Mesothelial cell of epicardium (in vitro differentiated cells): ENCODE measurements at regions not wholly inside any gene's neighbourhood (a gene's known extent, or its start where the extent isn't known, plus 50 kb on each side); places are given as distances from the start of the nearest gene placed in this dataset.
A peak's percentile ranks its signal among the peaks of the same experiment; 100 is the strongest.

ENCODE experiments used
- DNase-seq, 2 experiments: peaks; one replicate each; pipeline ENCODE4 v3.0.0; 2021; ENCODE audit warnings: low spot score in 2 of 2; ENCODE audit not compliant: unreplicated experiment in 2 of 2
- H3K27ac Mint-ChIP-seq: 2 replicates; pipeline ENCODE4 v1.8.0; 2021; ENCODE audit warnings: mixed read lengths
- H3K27me3 Mint-ChIP-seq: 2 replicates; pipeline ENCODE4 v1.8.0; 2021; ENCODE audit warnings: low read depth, mixed read lengths
- H3K36me3 Mint-ChIP-seq: 2 replicates; pipeline ENCODE4 v1.8.0; 2021; ENCODE audit warnings: mixed read lengths
- H3K4me1 Mint-ChIP-seq: 2 replicates; pipeline ENCODE4 v1.8.0; 2021; ENCODE audit warnings: mixed read lengths
- H3K4me3 Mint-ChIP-seq: 2 replicates; pipeline ENCODE4 v1.8.0; 2021; ENCODE audit warnings: mild to moderate bottlenecking, moderate library complexity, mixed read lengths
- H3K9me3 Mint-ChIP-seq: 2 replicates; pipeline ENCODE4 v1.8.0; 2021; ENCODE audit warnings: mixed read lengths
- CTCF ChIP-seq: fragments of 200-600 bp; sonication (generic); IDR thresholded peaks from one replicate; pipeline ENCODE4 v1.5.0; 2021; ENCODE audit warnings: antibody characterized with exemption; ENCODE audit not compliant: unreplicated experiment

- H3K27ac Mint-ChIP-seq = no peak overlapping the region
- H3K36me3 Mint-ChIP-seq = no peaks in the 10 kb centered on the region
- H3K4me3 Mint-ChIP-seq = peak overlapping the region; percentile 77
- H3K27me3 Mint-ChIP-seq = peaks cover 15% of the 10 kb centered on the region
- DNase-seq = no peak
- no peak for TF ChIP-seq CTCF
- H3K9me3 Mint-ChIP-seq = no peaks in the 10 kb centered on the region
- peaks cover 27% of the 10 kb centered on the region for H3K4me1 Mint-ChIP-seq
These were observed 54.6 kb upstream of the ECE1 start for GRCh38 chr1:21344750-21345443.

- no peak for TF ChIP-seq CTCF
- H3K9me3 Mint-ChIP-seq = no peaks in the 10 kb centered on the region
- peaks cover 31% of the 10 kb centered on the region for H3K4me1 Mint-ChIP-seq
- DNase-seq = no peak
- no peak overlapping the region for H3K27ac Mint-ChIP-seq
- H3K27me3 Mint-ChIP-seq = peaks cover 15% of the 10 kb centered on the region
- no peaks in the 10 kb centered on the region for H3K36me3 Mint-ChIP-seq
- H3K4me3 Mint-ChIP-seq = peak overlapping the region; percentile 77
These were observed 54.0 kb upstream of the ECE1 start for GRCh38 chr1:21344098-21344749.

GRCh38 chr1:21342961-21343838 lies 52.9 kb upstream of the ECE1 start:
- Mint-ChIP-seq H3K27me3 (peaks cover 15% of the 10 kb centered on the region), H3K36me3 (no peaks in the 10 kb centered on the region), H3K27ac (no peak overlapping the region), H3K4me3 (peak overlapping the region; percentile 77), H3K4me1 (peaks cover 37% of the 10 kb centered on the region), H3K9me3 (no peaks in the 10 kb centered on the region)
- no peak for TF ChIP-seq CTCF
- no peak for DNase-seq

- Mint-ChIP-seq H3K36me3 (no peaks in the 10 kb centered on the region), H3K27me3 (peaks cover 15% of the 10 kb centered on the region), H3K4me1 (peaks cover 48% of the 10 kb centered on the region), H3K27ac (no peak overlapping the region), H3K9me3 (no peaks in the 10 kb centered on the region), H3K4me3 (no peak overlapping the region)
- DNase-seq = no peak
- TF ChIP-seq CTCF = no peak
These were observed 51.3 kb upstream of the ECE1 start for GRCh38 chr1:21341517-21342078.

DNA sequence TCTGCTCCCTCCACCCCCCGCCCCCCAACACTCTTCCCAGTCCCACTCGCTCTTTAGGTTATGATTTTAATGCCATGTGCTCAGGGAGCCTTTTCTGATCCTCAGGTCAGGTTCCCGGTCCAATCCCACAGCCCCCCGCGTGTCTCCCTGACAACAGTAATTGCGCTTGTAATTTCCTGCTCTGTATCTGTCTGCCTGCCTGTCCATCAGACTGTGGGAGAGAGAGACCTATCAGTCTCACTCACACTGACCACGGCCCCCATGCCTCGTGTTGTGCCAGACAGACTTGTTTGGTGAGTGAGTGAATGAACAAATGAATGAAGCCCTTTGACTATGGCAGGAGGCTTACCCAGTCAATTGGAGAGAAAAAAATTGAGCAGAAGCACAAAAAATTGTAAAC lies 50.8 kb upstream of the ECE1 start:
- no peak for TF ChIP-seq CTCF
- H3K4me1 Mint-ChIP-seq = peaks cover 49% of the 10 kb centered on the region
- no peak for DNase-seq
- no peak overlapping the region for H3K4me3 Mint-ChIP-seq
- H3K27me3 Mint-ChIP-seq = peaks cover 15% of the 10 kb centered on the region
- H3K36me3 Mint-ChIP-seq = no peaks in the 10 kb centered on the region
- no peak overlapping the region for H3K27ac Mint-ChIP-seq
- H3K9me3 Mint-ChIP-seq = no peaks in the 10 kb centered on the region
